LNCAP (cell line): ENCODE measurements at regions not wholly inside any gene's neighbourhood (a gene's known extent, or its start where the extent isn't known, plus 50 kb on each side); places are given as distances from the start of the nearest gene placed in this dataset.

ENCODE experiments used
- TF ChIP-seq, protein P1 (sequence below): fragments of 450-650 bp; IDR thresholded peaks from 2 replicates; pipeline ENCODE4 v1.5.1; 2017; ENCODE audit warnings: mild to moderate bottlenecking

DNA sequence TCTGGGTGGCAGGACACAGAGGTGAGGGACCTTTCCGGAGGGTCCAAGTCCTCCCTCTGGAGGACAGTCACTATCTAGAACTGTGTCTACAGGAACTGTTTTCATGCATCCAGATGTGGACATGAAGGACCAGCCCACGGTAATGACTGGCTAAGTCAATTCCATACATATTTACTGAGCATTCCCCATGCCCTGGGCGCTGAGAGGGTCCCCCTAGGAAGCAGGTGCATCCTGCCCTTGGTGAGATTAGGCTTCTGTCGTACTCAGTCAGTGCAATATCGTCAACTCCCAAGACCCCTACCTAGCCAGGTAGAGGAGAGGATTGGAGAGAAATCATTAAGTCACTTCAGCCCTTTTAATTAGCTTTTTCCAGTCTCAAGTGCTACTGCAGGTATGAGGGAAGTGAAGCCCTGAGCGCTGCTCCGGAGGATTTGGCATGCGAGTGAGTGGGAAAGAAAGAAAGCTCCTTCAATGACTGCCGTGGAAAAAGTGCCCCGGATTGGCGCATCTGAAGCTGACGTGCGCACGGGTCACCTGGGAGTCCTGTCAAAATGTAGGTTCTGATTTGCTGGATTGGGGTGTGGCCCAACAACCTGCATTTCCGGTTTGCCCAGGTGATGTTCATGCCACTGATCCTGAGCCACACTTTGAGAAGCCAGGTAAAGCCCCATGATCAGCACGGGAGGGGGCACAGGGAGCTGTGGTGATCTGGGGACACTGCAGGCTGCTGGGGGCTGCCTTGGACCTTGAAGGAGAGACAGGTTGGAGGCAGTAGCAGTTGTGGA lies 367.4 kb upstream of the TNRC6C start:
- TF ChIP-seq, protein P1, sequence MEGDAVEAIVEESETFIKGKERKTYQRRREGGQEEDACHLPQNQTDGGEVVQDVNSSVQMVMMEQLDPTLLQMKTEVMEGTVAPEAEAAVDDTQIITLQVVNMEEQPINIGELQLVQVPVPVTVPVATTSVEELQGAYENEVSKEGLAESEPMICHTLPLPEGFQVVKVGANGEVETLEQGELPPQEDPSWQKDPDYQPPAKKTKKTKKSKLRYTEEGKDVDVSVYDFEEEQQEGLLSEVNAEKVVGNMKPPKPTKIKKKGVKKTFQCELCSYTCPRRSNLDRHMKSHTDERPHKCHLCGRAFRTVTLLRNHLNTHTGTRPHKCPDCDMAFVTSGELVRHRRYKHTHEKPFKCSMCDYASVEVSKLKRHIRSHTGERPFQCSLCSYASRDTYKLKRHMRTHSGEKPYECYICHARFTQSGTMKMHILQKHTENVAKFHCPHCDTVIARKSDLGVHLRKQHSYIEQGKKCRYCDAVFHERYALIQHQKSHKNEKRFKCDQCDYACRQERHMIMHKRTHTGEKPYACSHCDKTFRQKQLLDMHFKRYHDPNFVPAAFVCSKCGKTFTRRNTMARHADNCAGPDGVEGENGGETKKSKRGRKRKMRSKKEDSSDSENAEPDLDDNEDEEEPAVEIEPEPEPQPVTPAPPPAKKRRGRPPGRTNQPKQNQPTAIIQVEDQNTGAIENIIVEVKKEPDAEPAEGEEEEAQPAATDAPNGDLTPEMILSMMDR: no peak

DNA sequence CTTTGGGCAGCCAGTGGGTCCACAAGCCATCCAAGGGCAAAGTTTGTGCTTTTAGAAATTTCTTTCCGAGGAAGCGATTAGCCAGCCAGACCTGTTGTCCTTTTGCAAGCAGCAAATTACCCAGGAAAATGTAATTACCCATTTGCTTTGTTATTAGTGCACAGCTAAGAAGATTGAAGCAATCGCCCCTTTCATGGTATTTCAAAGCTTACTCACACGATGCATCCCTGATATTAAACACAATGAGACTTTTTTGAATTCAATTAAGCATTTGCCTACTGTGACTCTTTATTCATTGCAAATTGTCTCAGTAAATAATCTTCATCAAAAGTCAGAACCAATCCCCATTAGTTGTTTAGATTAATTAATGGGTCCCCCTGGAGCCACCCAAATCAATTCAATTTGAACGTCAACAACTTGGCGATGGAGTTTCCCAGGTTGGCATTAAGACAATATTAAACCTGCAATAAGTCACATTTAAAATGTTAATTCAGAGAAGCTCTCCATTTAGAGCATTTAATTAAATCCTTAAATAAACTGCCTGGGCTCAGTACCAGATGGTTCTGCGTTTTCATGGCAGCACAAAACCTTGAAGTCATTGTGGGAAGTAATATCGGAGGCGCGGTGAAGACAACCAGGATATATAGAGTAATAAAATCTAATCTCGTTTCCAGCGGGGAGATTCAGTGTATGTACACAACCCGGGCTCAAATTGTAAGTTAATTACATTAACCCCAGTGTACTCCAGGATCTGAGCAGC lies 366.2 kb upstream of the TNRC6C start:
- TF ChIP-seq, protein P1: no peak

DNA sequence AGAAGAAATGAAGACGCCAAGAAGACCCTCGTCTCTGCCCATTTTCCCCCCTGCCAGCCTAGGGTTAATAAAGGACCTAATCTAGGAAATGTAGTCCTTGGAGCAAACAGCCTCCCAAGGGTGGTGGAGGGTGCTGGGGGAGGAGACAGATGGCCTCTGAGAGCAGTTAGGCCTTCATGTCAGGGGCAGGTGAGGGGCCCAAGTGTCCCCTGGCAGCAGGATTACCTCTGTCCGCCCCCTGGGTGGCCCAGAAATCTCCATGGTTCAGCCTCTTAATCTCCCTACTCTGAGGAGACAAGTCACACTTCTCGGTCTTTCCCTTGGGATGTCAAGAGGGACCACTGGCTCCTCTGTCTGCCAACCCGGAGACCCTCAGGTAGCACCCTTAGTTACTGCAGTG lies 365.4 kb upstream of the TNRC6C start:
- TF ChIP-seq, protein P1: no peak

DNA sequence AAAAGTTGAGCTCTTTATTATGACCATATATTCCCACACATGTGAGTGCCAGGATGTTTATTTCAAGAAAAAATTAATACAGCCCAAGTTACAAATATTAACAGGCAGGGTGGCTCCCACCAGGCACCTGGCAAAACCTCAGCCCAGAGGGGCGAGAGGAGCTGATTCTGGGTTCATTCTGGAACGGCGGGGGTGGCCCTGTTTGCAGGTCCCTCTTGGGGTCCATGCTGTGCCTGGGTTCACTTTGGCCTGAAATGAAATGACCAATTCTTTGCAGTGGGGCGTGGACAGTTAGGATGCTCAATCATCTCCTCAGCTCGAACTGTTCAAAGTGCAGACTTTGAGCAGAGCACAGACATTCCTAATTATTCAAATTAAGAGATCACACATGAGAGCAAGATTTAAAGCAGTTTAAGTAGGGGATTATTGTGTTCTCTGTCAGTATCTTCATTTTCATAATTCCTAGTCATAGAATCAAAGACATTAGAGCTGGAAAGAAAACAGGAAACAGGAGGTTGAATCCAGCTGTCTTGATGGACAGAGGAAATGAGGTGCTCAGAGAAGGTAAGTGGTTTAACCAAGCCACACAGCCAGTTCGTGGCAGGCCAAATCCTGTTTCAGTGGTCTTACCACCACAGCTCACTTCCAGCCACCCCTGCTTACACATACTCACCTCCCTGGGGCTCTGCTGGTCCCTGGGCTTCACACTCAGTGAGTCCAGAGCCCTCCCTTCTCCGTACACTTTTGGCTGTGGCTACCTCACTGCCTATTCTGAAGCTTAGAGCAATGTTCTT lies 363.9 kb upstream of the TNRC6C start:
- TF ChIP-seq, protein P1: no peak

DNA sequence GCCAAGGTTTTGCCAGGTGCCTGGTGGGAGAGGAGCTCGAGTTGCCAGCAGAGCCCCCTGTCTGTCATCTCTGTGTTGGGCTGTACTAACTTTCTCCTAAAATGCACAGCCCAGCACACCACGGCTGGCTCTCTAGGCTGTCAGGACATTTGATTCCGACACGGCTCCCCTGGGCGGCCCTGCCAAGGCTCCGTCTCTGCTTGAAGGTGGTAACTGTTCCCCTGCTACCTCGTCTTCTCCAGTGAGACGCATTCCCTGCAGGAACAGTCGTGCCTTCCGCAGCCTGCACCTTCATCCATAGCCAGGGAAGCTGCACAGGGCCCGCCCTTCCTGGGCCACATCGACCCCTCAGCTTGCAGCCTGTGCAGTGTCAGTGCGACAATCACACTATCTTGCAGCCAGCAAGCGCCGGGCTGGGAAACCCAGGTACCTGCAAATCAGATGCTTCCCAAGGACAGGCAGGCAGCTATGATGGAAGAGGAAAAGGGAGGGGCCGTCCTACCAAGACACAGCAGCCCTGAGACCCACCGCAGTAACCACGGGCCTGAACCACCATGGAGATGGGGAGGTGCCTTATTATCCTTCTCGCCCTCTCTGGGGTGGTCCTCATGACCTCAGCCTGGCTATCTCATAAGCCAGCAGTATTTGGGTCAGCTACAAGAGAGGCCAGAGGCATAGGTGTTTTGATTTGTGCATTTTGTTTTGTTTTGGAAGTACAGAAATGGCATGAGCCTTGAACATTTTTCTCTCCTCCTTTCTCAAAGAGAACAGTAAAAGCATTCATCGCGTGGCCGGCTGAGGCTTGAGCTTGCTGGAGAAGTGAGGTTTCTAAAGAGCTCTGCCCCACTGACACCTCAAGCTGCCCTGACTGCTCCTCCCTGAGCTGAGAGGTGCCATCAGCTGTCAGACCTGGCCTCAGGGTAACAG lies 361.7 kb upstream of the TNRC6C start:
- TF ChIP-seq, protein P1: no peak

DNA sequence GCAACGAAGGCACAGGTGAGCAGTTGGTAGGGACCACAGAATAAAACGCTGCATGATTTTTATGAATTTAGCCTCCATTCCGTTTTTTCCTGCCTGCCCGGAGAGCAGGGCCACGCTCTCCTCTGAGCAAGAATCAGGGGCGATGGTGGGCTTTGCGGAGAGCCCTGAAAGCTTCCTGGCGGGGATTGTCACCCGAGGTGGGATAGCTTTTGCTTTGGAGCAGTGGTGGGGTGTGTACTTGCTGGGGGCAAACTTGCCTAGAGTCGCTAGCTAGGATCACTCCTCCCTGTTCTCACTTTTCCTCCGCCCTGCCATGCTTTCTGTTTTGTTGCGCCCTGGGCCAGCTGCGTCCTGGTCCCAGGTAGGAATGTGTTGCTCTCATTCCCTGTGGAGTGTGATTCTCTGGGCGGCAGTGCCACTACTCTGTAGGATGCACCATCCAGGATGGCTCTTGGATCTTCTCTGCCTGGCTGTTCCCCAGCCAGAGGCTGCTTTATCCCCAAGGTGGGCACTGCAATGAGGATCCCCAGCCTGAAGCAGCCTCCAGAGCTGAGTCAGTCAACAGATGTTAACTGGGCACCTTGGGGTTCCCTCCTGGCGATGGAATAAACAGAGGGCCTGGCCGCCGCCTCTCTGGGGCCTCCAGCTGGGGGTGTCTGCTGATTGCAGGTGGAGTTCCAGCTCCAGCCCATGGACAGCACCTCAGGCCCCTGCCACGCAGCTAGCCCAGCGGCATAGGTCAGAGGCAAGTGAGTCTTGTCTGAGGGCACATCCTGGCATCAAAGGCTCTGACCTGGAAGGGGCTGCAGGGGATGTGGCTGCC lies 360.9 kb upstream of the TNRC6C start:
- TF ChIP-seq, protein P1: no peak
